ENCODE measurements at regions not wholly inside any gene's neighbourhood (a gene's known extent, or its start where the extent isn't known, plus 50 kb on each side); places are given as distances from the start of the nearest gene placed in this dataset.
A peak's percentile ranks its signal among the peaks of the same experiment; 100 is the strongest.
"Not testable (repeated sequence)": the region's sequence is repeated elsewhere in the genome, so short reads cannot be mapped to it uniquely, and the experiment has no call there.

GRCh38 chr5:75002271-75002670 lies 50.1 kb downstream of the GCNT4 start:
- DNase-seq = no peak

GRCh38 chr5:74995926-74996325 lies 56.4 kb downstream of the GCNT4 start:
- no peak for DNase-seq

- DNase-seq = no peak
Measured at GRCh38 chr5:74994826-74995225, 57.5 kb downstream of the GCNT4 start.

- peak; percentile 54 for DNase-seq
Measured at GRCh38 chr5:74993743-74994142, 58.6 kb downstream of the GCNT4 start.

- DNase-seq = no peak
Measured at GRCh38 chr5:74992791-74993190, 59.6 kb downstream of the GCNT4 start.

GRCh38 chr5:74991522-74991921 lies 60.8 kb downstream of the GCNT4 start:
- DNase-seq = no peak

- no peak for DNase-seq
Measured at GRCh38 chr5:74990194-74990593, 62.2 kb downstream of the GCNT4 start.

GRCh38 chr5:74988273-74988983 lies 63.9 kb downstream of the GCNT4 start:
- no peak for DNase-seq

GRCh38 chr5:74978345-74978744 lies 74.0 kb downstream of the GCNT4 start:
- no peak for DNase-seq

- DNase-seq = no peak
Measured at GRCh38 chr5:74977471-74977870, 74.9 kb downstream of the GCNT4 start.

- DNase-seq = no peak
Measured at GRCh38 chr5:74976651-74977050, 75.7 kb downstream of the GCNT4 start.

- DNase-seq = no peak
Measured at GRCh38 chr5:74975582-74975981, 76.8 kb downstream of the GCNT4 start.

GRCh38 chr5:74974451-74975091 lies 77.8 kb downstream of the GCNT4 start:
- DNase-seq = no peak

- no peak for DNase-seq
Measured at GRCh38 chr5:74973694-74974093, 78.7 kb downstream of the GCNT4 start.

GRCh38 chr5:74971947-74972460 lies 80.4 kb downstream of the GCNT4 start:
- no peak for DNase-seq

- not testable (repeated sequence) for DNase-seq
Measured at GRCh38 chr5:74970891-74971290, 81.5 kb downstream of the GCNT4 start.

GRCh38 chr5:74969726-74970125 lies 82.6 kb downstream of the GCNT4 start:
- no peak for DNase-seq

GRCh38 chr5:74966141-74967026 lies 86.0 kb downstream of the GCNT4 start:
- no peak for DNase-seq

- DNase-seq = no peak
Measured at GRCh38 chr5:74963407-74963806, 89.0 kb downstream of the GCNT4 start.

- no peak for DNase-seq
Measured at GRCh38 chr5:74957906-74958305, 91.7 kb upstream of the FAM169A start.

GRCh38 chr5:74957029-74957784 lies 91.0 kb upstream of the FAM169A start:
- DNase-seq = no peak

- DNase-seq = no peak
Measured at GRCh38 chr5:74956278-74956677, 90.1 kb upstream of the FAM169A start.

- DNase-seq = no peak
Measured at GRCh38 chr5:74954919-74955318, 88.7 kb upstream of the FAM169A start.

Measured in DMS53 (cell line).